SJCRH30 (cell line): ENCODE measurements at regions not wholly inside any gene's neighbourhood (a gene's known extent, or its start where the extent isn't known, plus 50 kb on each side); places are given as distances from the start of the nearest gene placed in this dataset.

ENCODE experiments used
- DNase-seq, 2 experiments: peaks; one replicate each; pipeline ENCODE4 v3.0.0-alpha.2; 2015 to 2020
- H3K27ac ChIP-seq: fragments of 250-450 bp; sonication (Bioruptor Pico); 2 replicates; pipeline ENCODE4 v1.5.1; 2020; ENCODE audit warnings: mild to moderate bottlenecking, moderate library complexity
- H3K27me3 ChIP-seq: fragments of 250-450 bp; sonication (Bioruptor Pico); 2 replicates; pipeline ENCODE4 v1.5.1; 2020; ENCODE audit warnings: mild to moderate bottlenecking, moderate library complexity
- H3K36me3 ChIP-seq: fragments of 250-450 bp; sonication (Bioruptor Pico); 2 replicates; pipeline ENCODE4 v1.5.1; 2020; ENCODE audit warnings: mild to moderate bottlenecking, moderate library complexity
- H3K4me1 ChIP-seq: fragments of 250-450 bp; sonication (Bioruptor Pico); 2 replicates; pipeline ENCODE4 v1.5.1; 2020; ENCODE audit warnings: mild to moderate bottlenecking, moderate library complexity
- H3K4me3 ChIP-seq: fragments of 250-450 bp; sonication (Bioruptor Pico); 2 replicates; pipeline ENCODE4 v1.5.1; 2020; ENCODE audit warnings: mild to moderate bottlenecking, moderate library complexity
- H3K9me3 ChIP-seq: fragments of 250-450 bp; sonication (Bioruptor Pico); replicated peaks from 2 replicates; pipeline ENCODE4 v1.5.1; 2020; ENCODE audit warnings: mild to moderate bottlenecking, moderate library complexity

- DNase-seq = no peak
- Histone ChIP-seq H3K27me3 (no peaks in the 10 kb centered on the region), H3K27ac (no peak overlapping the region), H3K4me1 (no peaks in the 10 kb centered on the region), H3K4me3 (no peak overlapping the region), H3K9me3 (no peaks in the 10 kb centered on the region), H3K36me3 (no peaks in the 10 kb centered on the region)
Measured at GRCh38 chr4:71976523-71976922, 55.3 kb upstream of the NPFFR2 start.

- DNase-seq = no peak
- H3K36me3 ChIP-seq = no peaks in the 10 kb centered on the region
- H3K4me1 ChIP-seq = no peaks in the 10 kb centered on the region
- no peak overlapping the region for H3K4me3 ChIP-seq
- H3K27me3 ChIP-seq = no peaks in the 10 kb centered on the region
- H3K9me3 ChIP-seq = no peaks in the 10 kb centered on the region
- H3K27ac ChIP-seq = no peak overlapping the region
Measured at GRCh38 chr4:71978210-71978835, 53.5 kb upstream of the NPFFR2 start.

- Histone ChIP-seq H3K4me1 (no peaks in the 10 kb centered on the region), H3K27me3 (no peaks in the 10 kb centered on the region), H3K36me3 (no peaks in the 10 kb centered on the region), H3K4me3 (no peak overlapping the region), H3K9me3 (no peaks in the 10 kb centered on the region), H3K27ac (no peak overlapping the region)
- DNase-seq = no peak
Measured at GRCh38 chr4:71980976-71981375, 50.8 kb upstream of the NPFFR2 start.
